Suppressor macrophage treated with lipopolysaccharide for 4 hours (primary cell): ENCODE measurements at regions not wholly inside any gene's neighbourhood (a gene's known extent, or its start where the extent isn't known, plus 50 kb on each side); places are given as distances from the start of the nearest gene placed in this dataset.
"Not testable (repeated sequence)": the region's sequence is repeated elsewhere in the genome, so short reads cannot be mapped to it uniquely, and the experiment has no call there.

ENCODE experiments used
- DNase-seq: peaks from one replicate; pipeline ENCODE4 v3.0.0-alpha.2; 2020

DNA sequence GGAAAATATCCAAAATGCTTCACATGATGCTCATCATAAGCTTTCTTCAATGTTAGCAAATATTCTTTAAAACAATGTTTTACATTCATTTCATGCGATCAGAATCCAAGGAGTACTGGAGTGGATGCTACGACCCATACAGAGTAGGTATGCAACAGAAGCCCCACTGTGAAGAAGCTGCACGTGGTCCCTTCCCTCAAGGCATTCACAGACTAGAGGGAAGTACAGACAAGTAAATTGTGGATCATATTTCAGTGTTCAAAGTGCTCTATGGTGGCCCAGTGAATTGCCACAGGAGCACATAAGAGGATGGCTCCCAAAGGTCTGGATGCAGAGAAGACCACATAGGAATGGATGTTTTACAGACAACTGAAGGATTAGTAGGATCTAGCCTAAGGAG, 789.9 kb downstream of the IGSF11 start:
- no peak for DNase-seq

DNA sequence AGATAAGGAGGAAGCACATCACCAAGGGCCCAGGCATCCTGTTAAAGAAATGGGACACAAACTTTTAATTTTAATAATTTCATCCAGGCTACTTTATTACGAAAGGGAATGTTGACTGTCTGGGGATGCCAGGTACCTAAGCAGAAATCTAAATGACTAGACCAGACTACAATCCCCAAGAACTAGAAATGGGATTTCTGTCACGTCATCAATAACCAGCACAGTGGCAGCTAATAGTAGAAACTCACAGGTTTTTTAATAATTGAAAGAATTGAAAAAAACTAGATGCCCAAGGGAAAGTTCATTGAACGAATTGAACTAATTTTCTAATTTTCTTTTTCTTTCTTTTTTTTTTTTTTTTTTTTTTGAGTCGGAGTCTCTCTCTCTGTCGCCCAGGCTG, 789.3 kb downstream of the IGSF11 start:
- no peak for DNase-seq

DNA sequence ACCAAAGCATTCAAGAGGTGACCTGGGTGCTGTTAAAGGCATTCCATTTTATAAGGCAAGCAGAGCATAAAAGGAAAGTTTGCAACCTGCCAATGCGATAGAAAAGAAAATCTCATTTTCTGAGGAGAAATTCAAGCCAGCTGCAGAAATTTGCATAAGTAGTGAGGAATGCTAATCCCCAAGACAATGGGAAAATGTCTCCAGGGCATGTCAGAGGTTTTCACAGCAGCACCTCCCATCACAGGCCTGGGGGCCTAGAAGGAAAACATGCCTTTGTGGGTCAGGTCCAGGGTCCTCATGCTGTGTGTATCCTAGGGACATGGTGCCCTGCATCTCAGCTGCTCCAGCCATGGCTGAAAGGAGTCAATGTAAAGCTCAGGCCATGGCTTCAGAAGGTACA, 775.8 kb downstream of the IGSF11 start:
- DNase-seq: not testable (repeated sequence)

- DNase-seq: no peak
Observed at GRCh38 chr3:118262800-118263402, 771.7 kb downstream of the IGSF11 start.

- DNase-seq: no peak
Observed at GRCh38 chr3:118267588-118267987, 767.1 kb downstream of the IGSF11 start.

- DNase-seq: no peak
Observed at GRCh38 chr3:118269537-118270125, 765.0 kb downstream of the IGSF11 start.

DNA sequence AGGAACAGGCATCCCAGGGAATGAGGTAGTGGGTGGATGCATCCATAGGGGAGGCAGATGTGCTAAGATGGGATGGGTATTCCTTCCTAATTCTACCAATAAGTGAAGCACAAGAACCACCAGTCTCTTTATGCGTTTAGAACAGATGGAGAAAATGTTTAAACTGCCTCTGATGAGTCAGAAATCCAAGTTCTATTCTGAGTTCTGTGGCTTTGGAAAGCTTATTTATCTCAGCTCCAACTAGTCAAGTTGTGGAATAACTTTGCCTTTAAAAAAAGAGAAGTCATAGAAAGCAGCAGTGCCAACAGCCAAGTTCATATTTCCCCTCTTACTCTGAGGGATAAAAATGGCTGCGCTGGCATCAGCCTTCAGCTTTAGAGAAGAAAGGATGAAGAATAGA, 761.7 kb downstream of the IGSF11 start:
- no peak for DNase-seq

- DNase-seq: no peak
Observed at GRCh38 chr3:118277814-118278213, 756.8 kb downstream of the IGSF11 start.

GRCh38 chr3:118292841-118293240, 741.8 kb downstream of the IGSF11 start:
- no peak for DNase-seq

DNA sequence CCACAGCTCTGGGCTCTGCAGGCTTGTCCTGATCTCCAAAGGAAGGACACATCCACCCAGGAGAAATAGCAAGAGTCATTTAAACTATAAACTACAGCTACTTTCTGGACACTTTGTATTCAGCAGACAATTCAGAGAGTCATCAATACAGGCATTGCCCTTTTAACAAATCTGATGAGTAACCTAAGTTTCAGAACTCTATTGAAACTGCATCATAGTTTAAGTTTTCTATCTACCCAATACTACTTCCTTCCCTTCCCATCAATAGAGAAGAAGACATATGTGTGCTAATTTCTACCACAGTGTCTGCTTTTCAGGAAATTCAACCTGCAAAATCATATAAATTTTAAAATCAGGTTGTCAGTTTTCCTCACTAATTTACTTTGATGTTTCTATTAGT, 736.5 kb downstream of the IGSF11 start:
- no peak for DNase-seq

DNA sequence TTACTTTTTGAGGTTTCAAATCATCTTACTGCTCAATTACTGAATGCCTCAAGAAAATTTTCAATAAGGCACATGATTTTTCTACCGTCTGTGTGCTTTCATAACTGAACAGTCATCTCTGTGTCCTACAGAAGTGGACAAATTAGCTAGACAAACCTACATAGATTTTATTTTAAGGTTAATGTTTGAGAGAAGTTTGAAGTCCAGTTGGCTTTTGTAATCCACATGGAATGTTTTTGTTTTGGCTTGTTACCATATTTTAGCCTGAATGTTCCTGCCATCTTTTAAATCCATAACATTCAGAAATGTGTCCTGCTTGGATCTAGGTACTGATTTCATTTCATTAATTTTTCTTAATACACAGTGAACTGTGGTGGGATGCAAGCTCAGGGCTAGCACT, 730.1 kb downstream of the IGSF11 start:
- no peak for DNase-seq

DNA sequence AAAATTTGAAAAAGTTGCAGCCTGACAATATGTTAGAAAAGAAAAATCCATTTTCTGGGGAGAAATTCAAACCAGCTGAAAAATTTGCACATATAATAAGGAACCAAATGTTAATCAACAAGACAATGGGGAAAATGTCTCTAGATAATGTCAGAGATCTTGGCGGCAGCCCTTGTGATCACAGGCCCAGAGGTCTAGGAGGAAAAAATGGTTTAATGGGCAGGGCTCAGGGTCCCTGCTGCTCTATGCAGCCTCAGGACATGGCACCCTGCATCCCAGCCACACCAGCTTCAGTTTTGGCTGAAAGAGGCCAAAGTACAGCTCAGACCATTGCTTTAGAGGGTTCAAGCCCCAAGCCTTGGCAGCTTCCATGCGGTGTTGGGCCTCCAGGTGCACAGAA, 701.9 kb downstream of the IGSF11 start:
- DNase-seq: no peak

GRCh38 chr3:118337649-118338048, 697.0 kb downstream of the IGSF11 start:
- no peak for DNase-seq

- DNase-seq: no peak
Observed at GRCh38 chr3:118347396-118348168, 687.1 kb downstream of the IGSF11 start.

DNA sequence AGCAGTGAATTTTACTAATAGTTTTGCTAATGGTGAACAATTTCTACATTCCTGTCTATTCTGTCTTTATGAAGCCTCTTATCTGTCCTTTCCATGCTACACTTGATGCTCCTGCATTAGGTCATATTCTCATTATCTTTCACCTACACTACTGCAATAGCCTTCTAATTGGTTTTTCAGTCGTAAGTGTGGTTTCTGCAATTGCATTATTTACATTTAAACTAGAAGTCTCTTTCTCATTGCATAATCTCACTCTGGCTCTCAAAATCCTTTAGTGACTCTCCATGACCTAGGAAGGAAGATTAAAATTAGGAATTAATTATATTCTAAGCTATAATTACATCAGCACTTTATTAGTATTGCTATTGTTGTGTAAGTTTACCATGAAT, 686.5 kb downstream of the IGSF11 start:
- no peak for DNase-seq

GRCh38 chr3:118354556-118354955, 680.1 kb downstream of the IGSF11 start:
- no peak for DNase-seq

GRCh38 chr3:118369892-118370491, 664.7 kb downstream of the IGSF11 start:
- DNase-seq: no peak

DNA sequence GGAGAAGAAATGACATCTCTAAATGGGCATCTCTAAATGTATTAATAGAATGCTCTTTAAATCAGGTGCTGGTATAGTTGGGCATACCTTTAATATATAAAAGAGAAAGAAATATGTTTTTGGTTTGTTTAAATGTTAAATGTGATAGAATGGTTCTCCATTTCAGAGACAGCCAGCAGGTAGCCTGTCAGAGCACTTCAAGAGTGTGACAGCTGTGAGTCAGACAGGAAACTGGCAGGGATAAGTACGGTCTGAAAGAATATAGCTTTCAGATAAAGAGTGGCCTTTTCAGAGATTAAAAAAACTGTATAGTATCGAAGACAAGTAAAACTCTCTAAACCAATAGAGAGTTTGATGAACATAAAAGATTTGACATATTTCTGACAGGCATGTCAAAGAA, 654.1 kb downstream of the IGSF11 start:
- DNase-seq: no peak

DNA sequence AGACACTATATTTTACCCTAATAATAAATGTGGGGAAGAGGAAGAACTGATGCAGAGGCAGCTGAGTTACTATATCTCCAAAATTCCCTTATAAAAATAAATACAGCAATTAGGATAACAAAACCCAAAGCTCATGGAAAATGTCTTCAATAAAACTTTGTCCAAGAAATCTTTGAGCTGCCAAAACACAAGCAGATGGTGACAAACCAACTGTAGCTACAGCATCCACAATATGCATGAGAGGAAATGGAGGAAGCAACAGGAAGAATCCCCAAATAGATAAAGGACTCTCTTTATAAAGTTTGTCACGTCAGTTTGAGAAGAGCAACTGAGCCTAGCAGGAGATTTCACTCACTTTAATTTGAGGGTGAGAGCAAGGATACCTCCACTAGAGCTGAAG, 638.2 kb downstream of the IGSF11 start:
- no peak for DNase-seq

DNA sequence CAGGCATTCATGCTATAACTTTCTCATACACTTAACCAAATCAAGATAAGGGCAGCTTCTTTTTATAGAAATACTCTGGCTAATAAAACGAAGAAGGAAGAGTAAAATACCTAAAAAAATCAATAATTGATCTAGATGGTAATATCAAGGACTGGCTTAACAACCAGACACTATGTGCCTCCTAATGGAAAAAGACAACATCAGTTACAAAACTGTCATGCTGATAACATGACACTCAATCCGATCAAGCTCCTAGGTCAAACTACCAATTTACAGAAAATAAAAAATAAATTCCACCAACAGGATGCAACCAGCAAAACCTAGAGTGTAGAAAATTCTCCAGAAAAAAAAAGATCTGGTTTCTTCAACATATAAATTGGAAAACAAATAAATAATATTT, 634.6 kb downstream of the IGSF11 start:
- no peak for DNase-seq

- DNase-seq: no peak
Observed at GRCh38 chr3:118400886-118401285, 633.8 kb downstream of the IGSF11 start.

DNA sequence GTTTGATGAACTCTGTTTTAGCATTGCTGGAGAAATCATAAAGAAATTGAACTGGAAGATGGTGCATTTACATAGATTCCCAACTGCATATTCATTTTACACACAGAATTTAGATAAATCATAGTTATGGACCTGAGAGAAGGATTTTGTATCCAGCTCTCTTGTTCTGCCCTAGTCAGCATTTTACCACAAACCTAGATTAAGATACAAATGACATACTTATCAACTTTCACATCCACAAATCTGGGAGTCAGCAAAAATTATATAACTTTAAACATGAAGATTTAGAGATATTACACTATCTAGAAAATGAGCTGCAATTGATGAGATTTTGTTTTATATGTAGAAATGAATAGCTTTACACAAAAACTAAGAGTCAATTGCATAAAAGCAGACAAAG, 632.8 kb downstream of the IGSF11 start:
- no peak for DNase-seq

DNA sequence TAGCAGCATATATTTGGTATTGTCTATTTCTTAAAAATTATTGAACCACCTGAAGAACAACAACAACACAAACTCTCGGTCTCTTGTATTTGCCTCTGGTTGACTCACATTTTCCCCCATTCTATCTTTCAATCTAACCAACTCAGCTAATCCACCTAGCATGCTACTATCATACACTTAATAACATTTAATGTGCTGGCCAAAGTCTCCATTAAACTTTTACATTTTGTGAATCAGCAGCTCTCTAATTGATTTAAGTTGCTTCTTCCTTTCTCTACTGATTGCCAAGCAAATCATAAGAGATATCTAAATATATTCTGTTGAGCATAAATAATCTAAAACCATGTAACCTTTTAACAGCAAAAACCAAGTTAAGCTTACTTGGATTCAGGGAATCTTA, 631.7 kb downstream of the IGSF11 start:
- no peak for DNase-seq

- DNase-seq: no peak
Observed at GRCh38 chr3:118406562-118406961, 628.1 kb downstream of the IGSF11 start.
